Aorta (tissue), 5 donors: ENCODE measurements at regions not wholly inside any gene's neighbourhood (a gene's known extent, or its start where the extent isn't known, plus 50 kb on each side); places are given as distances from the start of the nearest gene placed in this dataset.
"Not testable (repeated sequence)": the region's sequence is repeated elsewhere in the genome, so short reads cannot be mapped to it uniquely, and the experiment has no call there.

ENCODE experiments used
- ATAC-seq: fragments of 200-7000 bp; cut with Tn5 transposase; one replicate; pipeline ENCODE4 v1.9.1; 2022; ENCODE audit warnings: moderate library complexity; ENCODE audit not compliant: low FRiP score
- DNase-seq, 2 donors: peaks; one replicate each; pipeline ENCODE4 v3.0.0-alpha.2; 2020
- H3K27ac ChIP-seq, 2 donors: one replicate each; pipeline ENCODE4 v1.5.1; 2013; ENCODE audit warnings: low read length in 2 of 2, mild to moderate bottlenecking in 2 of 2, moderate library complexity in 2 of 2, control low read depth in 1 of 2, inconsistent platforms in 1 of 2, low read depth in 1 of 2
- H3K27me3 ChIP-seq, 2 donors: one replicate each; pipeline ENCODE4 v1.6.1; 2013; ENCODE audit warnings: control low read depth in 1 of 2, low read length in 1 of 2, mild to moderate bottlenecking in 1 of 2, moderate library complexity in 1 of 2; ENCODE audit not compliant: insufficient read depth in 2 of 2, control insufficient read depth in 1 of 2
- H3K36me3 ChIP-seq, 2 donors: one replicate each; pipeline ENCODE4 v1.6.1; 2013; ENCODE audit warnings: control low read depth in 1 of 2, low read length in 1 of 2, mild to moderate bottlenecking in 1 of 2; ENCODE audit not compliant: insufficient read depth in 2 of 2, control insufficient read depth in 1 of 2
- H3K4me1 ChIP-seq, 2 donors: one replicate each; pipeline ENCODE4 v1.6.1; 2013; ENCODE audit warnings: low read length in 2 of 2, control low read depth in 1 of 2, mild to moderate bottlenecking in 1 of 2, moderate library complexity in 1 of 2; ENCODE audit not compliant: insufficient read depth in 2 of 2, control insufficient read depth in 1 of 2
- H3K4me3 ChIP-seq, 2 donors: one replicate each; pipeline ENCODE4 v1.5.1; 2013; ENCODE audit warnings: low read length in 2 of 2, control low read depth in 1 of 2, mild to moderate bottlenecking in 1 of 2
- H3K9me3 ChIP-seq: one replicate; pipeline ENCODE4 v1.6.1; 2013; ENCODE audit warnings: mild to moderate bottlenecking, low read length; ENCODE audit not compliant: control insufficient read depth
- WGBS, 2 donors: extraction: QIAGEN DNeasy Blood & Tissue Kit; methylation state at CpG; one replicate each; pipeline ENCODE4 v1.1.7; 2013; 5-methylcytosine and 5-hydroxymethylcytosine counted together
- intact Hi-C, 2 donors: fragments of 100-400 bp; cut with DNase I; formaldehyde crosslinking; loops; one replicate each; pipeline versions ENCODE4 v1.14.2 to v1.15.0; 2022
- donor health status: healthy with polysubstance abuse.
- donor health status: Bipolar disorder and iron deficiency.
- donor health status: DM: no; HTN: no; CAD: no.
- donor health status: DM: no; HTN: no; CAD: no.
- donor health status: DM: yes; HTN: yes; CAD: no.

- Histone ChIP-seq H3K9me3 (no peaks in the 10 kb centered on the region), H3K27me3 (no peaks in the 10 kb centered on the region), H3K4me3 (no peak overlapping the region), H3K27ac (no peak overlapping the region), H3K4me1 (no peaks in the 10 kb centered on the region), H3K36me3 (no peaks in the 10 kb centered on the region)
- intact Hi-C loops = no loop called here
- no peak for ATAC-seq
- DNase-seq = no peak
Measured at GRCh38 chr13:88459331-88459730, 788.2 kb downstream of the SLITRK5 start.

- intact Hi-C loops = no loop called here
- 84 to 85% methylated on average over 3 of the region's 3 CpGs for WGBS, 2 donors
- Histone ChIP-seq H3K4me3 (no peak overlapping the region), H3K9me3 (no peaks in the 10 kb centered on the region), H3K27me3 (no peaks in the 10 kb centered on the region), H3K36me3 (no peaks in the 10 kb centered on the region), H3K4me1 (no peaks in the 10 kb centered on the region), H3K27ac (no peak overlapping the region)
- ATAC-seq (no peak), DNase-seq (no peak)
Measured at GRCh38 chr13:88461272-88462009, 790.3 kb downstream of the SLITRK5 start.

GRCh38 chr13:88464851-88465250 is 793.7 kb downstream of the SLITRK5 start:
- Histone ChIP-seq H3K9me3 (no peaks in the 10 kb centered on the region), H3K27ac (no peak overlapping the region), H3K36me3 (no peaks in the 10 kb centered on the region), H3K4me3 (no peak overlapping the region), H3K27me3 (no peaks in the 10 kb centered on the region), H3K4me1 (no peaks in the 10 kb centered on the region)
- no peak for DNase-seq
- intact Hi-C loops = no loop called here
- 79 to 85% methylated on average over 6 of the region's 6 CpGs for WGBS, 2 donors
- no peak for ATAC-seq

GRCh38 chr13:88472316-88472715 is 801.1 kb downstream of the SLITRK5 start:
- Histone ChIP-seq H3K4me3 (no peak overlapping the region), H3K4me1 (no peaks in the 10 kb centered on the region), H3K27ac (no peak overlapping the region), H3K27me3 (no peaks in the 10 kb centered on the region), H3K9me3 (no peaks in the 10 kb centered on the region), H3K36me3 (no peaks in the 10 kb centered on the region)
- ATAC-seq (no peak), DNase-seq (no peak)
- 39 to 45% methylated on average over 3 of the region's 3 CpGs for WGBS, 2 donors
- intact Hi-C loops = no loop called here

- ATAC-seq (no peak), DNase-seq (no peak)
- H3K4me3 ChIP-seq = no peak overlapping the region
- intact Hi-C loops = no loop called here
- peaks cover 3% of the 10 kb centered on the region for H3K9me3 ChIP-seq
- 83 to 84% methylated on average over 1 of the region's 1 CpG for WGBS, 2 donors
- H3K27ac ChIP-seq = no peak overlapping the region
- no peaks in the 10 kb centered on the region for H3K27me3 ChIP-seq
- no peaks in the 10 kb centered on the region for H3K4me1 ChIP-seq
- no peaks in the 10 kb centered on the region for H3K36me3 ChIP-seq
Measured at GRCh38 chr13:88483202-88483601, 812.0 kb downstream of the SLITRK5 start.

- peaks cover 5% of the 10 kb centered on the region for H3K9me3 ChIP-seq
- 27 to 43% methylated on average over 1 of the region's 1 CpG for WGBS, 2 donors
- no peak for ATAC-seq
- no peak overlapping the region for H3K4me3 ChIP-seq
- DNase-seq = no peak
- H3K4me1 ChIP-seq = no peaks in the 10 kb centered on the region
- no peaks in the 10 kb centered on the region for H3K36me3 ChIP-seq
- no peaks in the 10 kb centered on the region for H3K27me3 ChIP-seq
- intact Hi-C loops = no loop called here
- H3K27ac ChIP-seq = no peak overlapping the region
Measured at GRCh38 chr13:88507909-88508308, 836.7 kb downstream of the SLITRK5 start.

GRCh38 chr13:88512993-88513392 is 841.8 kb downstream of the SLITRK5 start:
- H3K36me3 ChIP-seq, H3K27ac ChIP-seq, H3K27me3 ChIP-seq, DNase-seq, ATAC-seq, H3K4me1 ChIP-seq, H3K4me3 ChIP-seq, intact Hi-C loops, H3K9me3 ChIP-seq: not testable (repeated sequence)
- WGBS, 2 donors = 95 to 96% methylated on average over 1 to 2 of the region's 3 CpGs

GRCh38 chr13:88526186-88526852 is 855.1 kb downstream of the SLITRK5 start:
- intact Hi-C loops = no loop called here
- Histone ChIP-seq H3K27ac (no peak overlapping the region), H3K27me3 (no peaks in the 10 kb centered on the region), H3K9me3 (no peaks in the 10 kb centered on the region), H3K36me3 (no peaks in the 10 kb centered on the region), H3K4me3 (no peak overlapping the region), H3K4me1 (no peaks in the 10 kb centered on the region)
- DNase-seq (no peak), ATAC-seq (no peak)
- WGBS, 2 donors = 60 to 68% methylated on average over 6 of the region's 6 CpGs

- DNase-seq (peak in 1 of 2 donors; percentile 61), ATAC-seq (no peak)
- 83 to 91% methylated on average over 6 of the region's 6 CpGs for WGBS, 2 donors
- no peaks in the 10 kb centered on the region for H3K4me1 ChIP-seq
- no peak overlapping the region for H3K4me3 ChIP-seq
- no peaks in the 10 kb centered on the region for H3K36me3 ChIP-seq
- intact Hi-C loops = no loop called here
- H3K27me3 ChIP-seq = no peaks in the 10 kb centered on the region
- H3K27ac ChIP-seq = no peak overlapping the region
- no peaks in the 10 kb centered on the region for H3K9me3 ChIP-seq
Measured at GRCh38 chr13:88526853-88527215, 855.7 kb downstream of the SLITRK5 start.
